Amniotic stem cell (primary cell): ENCODE measurements at regions not wholly inside any gene's neighbourhood (a gene's known extent, or its start where the extent isn't known, plus 50 kb on each side); places are given as distances from the start of the nearest gene placed in this dataset.

Experiments used
- DNase-seq: peaks from one replicate; lab custom pipeline; 2025; lab: John Stamatoyannopoulos, UW

GRCh38 chr11:120013325-120014250, 124.3 kb downstream of the TRIM29 start:
- DNase-seq: no peak

GRCh38 chr11:120012245-120012644, 125.7 kb downstream of the TRIM29 start:
- DNase-seq: no peak

GRCh38 chr11:120011836-120012235, 126.1 kb downstream of the TRIM29 start:
- no peak for DNase-seq

DNA sequence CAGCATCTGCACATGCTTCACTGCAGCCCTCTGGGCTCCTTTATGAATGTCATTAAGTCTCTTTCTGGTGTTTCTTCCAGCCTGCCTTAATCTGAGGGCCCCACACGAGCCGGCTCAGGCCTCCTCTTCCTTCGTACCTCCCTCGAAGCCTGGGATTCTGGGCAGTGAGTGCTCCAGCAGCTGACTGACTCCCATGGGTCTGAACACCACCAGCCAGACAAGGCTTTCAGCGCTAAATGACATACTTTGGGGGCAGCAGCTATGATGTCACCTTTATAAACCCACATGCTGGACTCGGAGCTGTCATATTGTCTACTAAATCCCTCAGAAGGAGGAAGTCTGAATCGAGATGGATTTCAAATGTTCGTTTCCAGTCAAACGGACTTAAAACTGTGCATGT, 127.1 kb downstream of the TRIM29 start:
- no peak for DNase-seq

- DNase-seq: no peak
These were observed 128.0 kb downstream of the TRIM29 start for GRCh38 chr11:120009938-120010337.

DNA sequence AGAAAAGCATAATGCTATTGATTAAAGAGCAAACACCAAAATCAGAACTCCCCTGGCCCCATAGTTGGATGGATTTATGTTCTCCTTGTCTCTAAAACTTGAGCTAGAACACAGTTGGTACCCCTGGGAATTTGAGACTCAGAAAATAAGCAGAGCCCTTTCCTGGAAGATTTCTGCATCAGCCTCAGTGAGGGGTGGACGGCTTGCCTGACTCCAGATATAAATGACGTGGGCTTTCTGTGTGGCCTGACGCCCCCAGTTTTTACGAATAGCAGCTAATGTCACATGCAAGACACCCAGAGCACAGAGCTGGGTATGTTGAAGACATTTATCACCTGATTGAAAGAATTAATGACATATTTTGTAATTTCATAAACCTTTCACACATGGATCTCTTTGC, 130.8 kb downstream of the TRIM29 start:
- no peak for DNase-seq

- DNase-seq: no peak
These were observed 133.2 kb downstream of the TRIM29 start for GRCh38 chr11:120004723-120005122.

DNA sequence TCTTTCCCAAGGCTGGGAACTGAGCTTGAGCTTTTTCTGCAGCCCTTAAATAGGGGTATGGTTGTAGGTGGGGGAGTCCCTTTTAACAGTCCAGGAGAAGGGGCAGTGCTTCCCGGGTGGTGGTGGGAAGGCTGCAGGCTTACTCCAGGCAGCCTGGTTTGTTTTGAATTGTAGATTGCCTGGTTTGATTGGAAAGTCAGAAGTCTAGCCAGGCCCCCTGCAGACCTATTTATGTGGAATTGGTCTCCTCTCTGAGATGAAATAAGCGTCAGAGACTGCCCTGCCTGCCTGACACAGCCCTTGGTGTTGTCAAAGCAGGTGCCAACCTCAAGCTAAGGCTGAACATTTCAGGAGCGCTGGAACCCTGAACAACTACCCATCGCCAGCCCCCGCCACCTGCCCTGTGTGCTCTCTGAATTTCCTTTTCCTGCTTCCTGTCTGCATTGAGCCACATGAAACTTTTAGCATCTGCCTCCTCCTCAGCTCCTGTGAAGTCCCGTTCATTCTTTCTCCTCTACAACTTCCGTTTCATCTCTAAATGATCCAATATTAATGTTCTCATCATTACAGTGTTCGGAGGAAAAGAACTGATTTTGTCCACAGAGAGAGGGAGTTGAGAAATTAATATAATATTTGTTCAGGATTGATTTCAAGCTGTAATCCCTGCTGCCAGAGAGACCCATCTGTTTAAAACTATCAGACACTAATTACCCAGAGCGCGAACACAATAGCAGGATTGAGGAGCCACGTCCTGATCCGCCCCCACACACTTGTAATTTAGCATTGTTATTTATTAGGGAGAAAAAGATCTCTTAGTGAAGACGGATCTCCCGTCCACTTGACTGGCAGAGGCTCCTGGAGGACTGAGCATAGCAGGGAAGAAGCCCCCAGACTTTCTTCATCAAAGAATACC, 136.5 kb downstream of the TRIM29 start:
- DNase-seq: no peak

- DNase-seq: no peak
These were observed 138.7 kb downstream of the TRIM29 start for GRCh38 chr11:119999220-119999619.

- no peak for DNase-seq
These were observed 141.4 kb downstream of the TRIM29 start for GRCh38 chr11:119996556-119996955.

GRCh38 chr11:119995730-119996491, 142.0 kb downstream of the TRIM29 start:
- no peak for DNase-seq

- DNase-seq: no peak
These were observed 144.2 kb downstream of the TRIM29 start for GRCh38 chr11:119993722-119994121.

DNA sequence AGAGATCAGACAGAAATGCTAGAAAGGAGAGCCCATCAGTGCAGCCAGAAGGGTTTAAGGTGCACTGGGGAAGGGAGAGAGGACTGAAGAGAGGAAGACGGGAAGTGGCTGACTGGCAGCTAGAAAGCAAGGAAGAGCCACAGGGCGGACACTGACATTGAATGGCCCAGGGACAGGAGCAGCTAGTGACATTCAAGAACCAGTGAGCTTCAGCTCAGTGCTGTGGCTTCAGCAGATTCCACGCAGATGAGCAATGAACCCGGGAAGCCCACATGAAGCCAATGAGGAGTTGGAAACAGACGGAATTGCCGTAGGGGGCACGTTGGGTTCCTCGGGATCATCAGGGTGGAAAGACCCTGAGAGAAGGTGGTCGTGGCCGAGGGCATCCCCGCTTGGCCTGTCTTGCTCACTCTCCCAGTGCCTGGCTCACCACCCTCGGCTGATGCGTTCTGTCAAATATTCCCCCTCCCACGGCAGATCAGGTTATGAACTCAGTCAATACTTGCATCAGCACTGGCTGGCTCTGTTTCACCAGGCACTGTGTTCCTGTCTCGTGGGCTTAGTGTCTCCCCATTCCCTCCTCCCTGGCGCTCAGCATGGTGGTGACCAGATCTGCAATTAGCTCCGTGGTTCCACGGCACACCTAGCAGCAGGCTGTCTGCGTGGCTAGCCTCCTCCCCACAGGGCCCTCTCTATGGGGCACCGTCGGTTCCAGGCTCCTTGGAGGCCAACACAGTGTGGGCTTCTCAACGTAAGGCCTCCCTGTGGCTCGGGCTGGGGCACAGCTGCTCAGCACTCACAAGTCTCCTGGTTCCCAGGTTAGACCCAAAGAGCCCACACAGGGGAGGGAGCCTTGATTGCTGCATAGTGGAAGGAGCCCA, 145.5 kb downstream of the TRIM29 start:
- DNase-seq: no peak

DNA sequence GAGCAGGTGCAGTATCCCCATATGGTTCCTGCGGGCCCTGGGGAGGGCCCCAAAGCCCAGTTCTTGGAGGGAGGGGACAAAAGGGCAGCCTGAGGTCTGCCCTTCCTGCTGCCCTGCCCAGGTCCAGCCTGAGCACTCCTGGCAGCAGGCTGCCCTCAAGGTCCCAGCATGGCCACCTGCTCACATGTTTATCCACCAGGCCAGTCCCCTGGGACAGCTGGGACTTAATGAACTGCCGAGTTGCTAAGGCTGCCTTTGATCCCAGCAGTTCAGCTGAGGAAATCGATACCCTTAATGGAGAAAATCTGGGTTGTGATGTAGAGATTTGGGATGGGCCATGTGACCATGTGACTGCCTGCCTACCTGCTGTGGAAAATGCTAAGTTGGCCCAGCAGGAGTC, 146.2 kb downstream of the TRIM29 start:
- no peak for DNase-seq

DNA sequence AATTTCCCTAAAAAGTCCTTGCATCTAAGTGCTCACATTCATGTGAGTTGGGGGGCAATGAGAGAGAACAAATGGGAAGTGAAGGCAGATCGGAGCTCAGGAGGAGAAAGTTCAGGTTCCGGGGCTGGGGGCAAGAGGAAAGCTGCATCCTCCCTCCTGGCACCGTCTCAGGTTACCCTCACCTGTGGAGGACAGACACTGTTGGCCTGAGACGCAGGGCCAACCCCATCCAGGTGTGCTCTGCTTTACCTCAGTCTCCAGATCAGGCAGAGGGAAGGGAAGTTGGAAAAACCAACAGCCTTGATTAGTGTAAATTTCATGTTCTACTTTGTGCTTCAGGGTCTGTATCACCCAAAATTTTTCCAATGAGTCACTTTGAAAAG, 146.9 kb downstream of the TRIM29 start:
- no peak for DNase-seq

- DNase-seq: no peak
These were observed 147.4 kb downstream of the TRIM29 start for GRCh38 chr11:119990309-119991021.

- no peak for DNase-seq
These were observed 148.6 kb downstream of the TRIM29 start for GRCh38 chr11:119989159-119989821.

- no peak for DNase-seq
These were observed 152.4 kb downstream of the TRIM29 start for GRCh38 chr11:119985551-119985950.

DNA sequence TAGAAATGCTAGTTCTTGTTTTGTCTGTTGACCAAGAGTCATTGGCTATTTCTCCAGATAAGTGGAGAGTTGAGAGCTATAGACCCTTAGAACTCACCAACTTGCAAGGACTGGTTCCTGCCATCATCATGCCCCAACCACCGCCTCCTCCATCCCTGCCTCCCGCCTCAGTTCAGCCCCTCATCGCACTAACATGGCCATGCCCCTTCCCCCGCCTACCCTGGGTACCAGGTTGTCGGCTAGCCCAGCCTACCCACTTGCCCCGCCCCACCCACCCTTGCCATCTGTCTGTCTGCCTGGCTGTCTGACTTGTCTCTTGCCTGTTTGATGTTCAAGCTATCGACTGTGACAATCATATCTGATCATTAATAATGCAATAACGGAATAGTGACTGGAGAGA, 154.1 kb downstream of the TRIM29 start:
- DNase-seq: no peak

GRCh38 chr11:119983240-119983732, 154.6 kb downstream of the TRIM29 start:
- no peak for DNase-seq
